ENCODE measurements at regions not wholly inside any gene's neighbourhood (a gene's known extent, or its start where the extent isn't known, plus 50 kb on each side); places are given as distances from the start of the nearest gene placed in this dataset.
"Not testable (repeated sequence)": the region's sequence is repeated elsewhere in the genome, so short reads cannot be mapped to it uniquely, and the experiment has no call there.

DNA sequence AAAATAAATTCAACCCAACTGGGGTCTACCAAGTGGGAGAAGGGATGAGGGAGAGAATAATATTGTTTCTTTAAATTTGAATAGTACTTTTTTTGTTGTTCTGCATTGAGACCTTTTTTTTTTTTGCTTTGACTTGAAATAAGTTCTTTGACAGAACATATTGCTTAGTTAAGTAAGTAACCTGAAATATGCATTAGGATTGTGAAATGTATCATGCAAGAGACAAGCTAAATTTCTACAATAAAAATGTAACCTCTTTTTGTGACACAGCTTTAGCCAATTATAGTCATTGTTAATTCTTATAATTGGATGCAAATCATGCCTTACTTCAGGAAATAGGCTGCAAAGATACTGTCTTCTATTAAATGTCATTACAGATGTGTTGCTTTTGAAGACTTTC, 150.0 kb upstream of the GOT2 start:
- TF ChIP-seq, protein P1, sequence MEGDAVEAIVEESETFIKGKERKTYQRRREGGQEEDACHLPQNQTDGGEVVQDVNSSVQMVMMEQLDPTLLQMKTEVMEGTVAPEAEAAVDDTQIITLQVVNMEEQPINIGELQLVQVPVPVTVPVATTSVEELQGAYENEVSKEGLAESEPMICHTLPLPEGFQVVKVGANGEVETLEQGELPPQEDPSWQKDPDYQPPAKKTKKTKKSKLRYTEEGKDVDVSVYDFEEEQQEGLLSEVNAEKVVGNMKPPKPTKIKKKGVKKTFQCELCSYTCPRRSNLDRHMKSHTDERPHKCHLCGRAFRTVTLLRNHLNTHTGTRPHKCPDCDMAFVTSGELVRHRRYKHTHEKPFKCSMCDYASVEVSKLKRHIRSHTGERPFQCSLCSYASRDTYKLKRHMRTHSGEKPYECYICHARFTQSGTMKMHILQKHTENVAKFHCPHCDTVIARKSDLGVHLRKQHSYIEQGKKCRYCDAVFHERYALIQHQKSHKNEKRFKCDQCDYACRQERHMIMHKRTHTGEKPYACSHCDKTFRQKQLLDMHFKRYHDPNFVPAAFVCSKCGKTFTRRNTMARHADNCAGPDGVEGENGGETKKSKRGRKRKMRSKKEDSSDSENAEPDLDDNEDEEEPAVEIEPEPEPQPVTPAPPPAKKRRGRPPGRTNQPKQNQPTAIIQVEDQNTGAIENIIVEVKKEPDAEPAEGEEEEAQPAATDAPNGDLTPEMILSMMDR (IDR thresholded peaks at IDR 0.05; ENCODE audit: borderline replicate concordance, insufficient read depth, low read depth, low read length) = no peak
- no peak overlapping the region for H3K4me3 ChIP-seq (ENCODE audit: low read depth, low read length)

DNA sequence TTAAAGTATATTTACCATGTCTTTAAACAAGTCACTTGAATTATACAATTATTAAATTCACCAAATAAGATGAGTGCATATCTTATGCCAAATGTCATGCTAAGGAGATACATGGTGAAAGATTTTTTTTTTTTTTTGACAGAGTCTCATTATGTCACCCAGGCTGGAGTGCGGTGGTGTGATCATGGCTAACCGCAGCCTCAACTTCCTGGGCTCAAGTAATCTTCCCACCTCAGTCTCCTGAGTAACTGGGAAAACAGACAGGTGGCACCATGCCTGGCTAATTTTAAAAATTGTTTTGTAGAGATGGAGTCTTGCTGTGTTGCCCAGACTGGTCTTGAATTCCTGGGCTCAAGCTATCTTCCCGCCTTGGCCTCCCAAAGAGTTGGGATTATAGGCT, 149.0 kb upstream of the GOT2 start:
- no peak overlapping the region for H3K4me3 ChIP-seq (ENCODE audit: low read depth, low read length)
- TF ChIP-seq, protein P1 (IDR thresholded peaks at IDR 0.05; ENCODE audit: borderline replicate concordance, insufficient read depth, low read depth, low read length) = no peak

DNA sequence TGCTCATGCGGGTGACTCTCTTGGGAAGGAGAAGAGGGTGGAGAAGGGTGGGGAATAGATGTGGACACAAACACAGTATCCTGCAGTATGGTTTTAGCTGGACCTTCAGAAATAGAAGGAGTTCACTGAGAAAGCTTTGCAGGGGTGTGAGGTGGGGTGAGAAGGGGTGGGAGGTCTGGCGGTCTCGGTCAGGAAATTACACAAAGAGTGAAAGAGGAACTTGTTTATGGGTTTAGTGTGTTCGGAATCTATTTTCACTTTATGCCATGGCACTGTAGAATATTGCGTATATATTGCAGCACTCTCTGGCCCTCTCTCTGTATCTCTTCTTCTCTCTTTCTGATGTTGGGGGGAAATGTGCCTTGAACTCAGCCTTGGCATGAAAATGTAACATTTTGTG, 148.2 kb upstream of the GOT2 start:
- no peak overlapping the region for H3K4me3 ChIP-seq (ENCODE audit: low read depth, low read length)
- TF ChIP-seq, protein P1 (IDR thresholded peaks at IDR 0.05; ENCODE audit: borderline replicate concordance, insufficient read depth, low read depth, low read length) = no peak

DNA sequence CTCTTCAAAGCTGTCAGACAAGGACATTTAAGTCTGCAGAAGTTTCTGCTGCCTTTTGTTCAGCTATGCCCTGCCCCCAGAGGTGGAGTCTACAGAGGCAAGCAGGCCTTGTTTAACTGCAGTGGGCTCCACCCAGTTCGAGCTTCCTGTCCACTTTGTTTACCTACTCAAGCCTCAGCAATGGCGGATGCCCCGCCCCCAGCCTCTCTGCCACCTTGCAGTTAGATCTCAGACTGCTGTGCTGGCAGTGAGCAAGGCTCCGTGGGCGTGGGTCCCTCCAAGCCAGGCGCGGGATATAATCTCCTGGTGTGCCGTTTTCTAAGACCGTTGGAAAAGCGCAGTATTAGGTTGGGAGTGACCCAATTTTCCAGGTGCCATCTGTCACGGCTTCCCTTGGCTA, 144.5 kb upstream of the GOT2 start:
- not testable (repeated sequence) for H3K4me3 ChIP-seq (ENCODE audit: low read depth, low read length)

DNA sequence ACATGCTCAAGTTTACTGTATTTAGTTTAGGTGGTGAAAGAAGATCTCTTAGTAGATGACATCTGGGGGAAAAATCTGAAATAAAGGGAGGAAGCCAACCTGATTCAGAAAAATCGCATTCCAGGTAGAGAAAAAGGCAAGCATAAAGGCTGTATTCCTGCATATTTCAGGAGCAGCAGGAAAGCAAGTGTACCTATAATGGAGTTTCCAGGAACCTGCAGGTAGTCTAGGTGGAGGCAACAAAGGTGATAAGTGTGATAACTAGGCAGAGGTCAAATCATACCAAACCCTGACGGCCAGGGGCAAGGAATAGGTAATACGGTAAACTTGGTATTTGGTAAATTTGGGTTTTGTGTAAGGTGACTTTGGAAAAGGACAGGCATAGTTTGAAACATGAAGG, 132.8 kb upstream of the GOT2 start:
- H3K4me3 ChIP-seq (ENCODE audit: low read depth, low read length) = no peak overlapping the region
- TF ChIP-seq, protein P1 (IDR thresholded peaks at IDR 0.05; ENCODE audit: borderline replicate concordance, insufficient read depth, low read depth, low read length) = no peak

DNA sequence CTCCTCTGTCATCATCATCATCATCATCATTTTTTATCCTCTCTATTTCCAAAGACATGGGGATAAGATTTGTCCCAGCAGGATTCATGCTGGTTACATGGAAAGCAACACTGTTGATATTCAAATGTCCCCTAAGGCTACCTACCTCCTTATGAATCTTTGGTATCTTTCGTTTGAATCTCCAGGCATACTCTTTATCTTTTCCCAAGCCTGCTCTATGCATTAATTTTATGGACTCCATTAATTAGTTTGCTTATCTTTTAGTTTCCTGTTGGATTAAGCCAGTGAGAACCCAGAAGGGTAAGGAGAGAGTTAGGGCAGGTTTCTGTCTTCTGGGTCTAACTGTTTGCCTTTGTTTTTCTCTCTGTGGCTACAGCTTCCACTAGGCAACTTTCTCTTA, 129.6 kb upstream of the GOT2 start:
- TF ChIP-seq, protein P1 (IDR thresholded peaks at IDR 0.05; ENCODE audit: borderline replicate concordance, insufficient read depth, low read depth, low read length) = no peak
- H3K4me3 ChIP-seq (ENCODE audit: low read depth, low read length) = no peak overlapping the region

DNA sequence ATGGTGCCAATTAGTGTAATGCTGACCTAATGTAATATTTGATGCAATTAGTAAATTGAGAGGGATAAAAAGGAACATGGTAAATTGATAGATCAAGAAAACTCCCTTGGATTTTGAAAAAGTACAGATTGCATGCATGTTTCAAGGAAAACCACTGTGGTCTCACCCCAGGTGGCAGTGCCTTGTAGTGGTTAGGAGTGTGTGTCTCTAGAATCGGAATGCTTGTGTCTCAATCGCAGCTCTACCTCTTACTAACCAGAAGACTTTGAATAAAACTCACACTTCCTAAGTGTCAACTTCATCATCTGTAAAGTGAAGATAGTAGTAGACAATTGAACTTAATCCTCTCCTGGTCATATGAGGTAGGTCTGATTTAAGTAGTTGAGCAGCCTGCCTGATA, 128.9 kb upstream of the GOT2 start:
- H3K4me3 ChIP-seq (ENCODE audit: low read depth, low read length) = no peak overlapping the region
- TF ChIP-seq, protein P1 (IDR thresholded peaks at IDR 0.05; ENCODE audit: borderline replicate concordance, insufficient read depth, low read depth, low read length) = no peak
